Erythroblast (primary cell): ENCODE measurements at regions not wholly inside any gene's neighbourhood (a gene's known extent, or its start where the extent isn't known, plus 50 kb on each side); places are given as distances from the start of the nearest gene placed in this dataset.

Experiments
- GATA1 ChIP-seq: IDR thresholded peaks from 2 replicates; pipeline ENCODE4 v1.6.1; 2011; ENCODE audit warnings: low read depth, mild to moderate bottlenecking, control low read depth, low read length, moderate library complexity
- POLR2A ChIP-seq: IDR thresholded peaks from 2 replicates; pipeline ENCODE4 v1.6.1; 2011; ENCODE audit warnings: mild to moderate bottlenecking, low read length

GRCh38 chr10:29099415-29099814 lies 189.5 kb upstream of the LYZL1 start:
- TF ChIP-seq POLR2A (no peak), GATA1 (no peak)
